Heart left ventricle (tissue), 16 donors: ENCODE measurements at regions not wholly inside any gene's neighbourhood (a gene's known extent, or its start where the extent isn't known, plus 50 kb on each side); places are given as distances from the start of the nearest gene placed in this dataset.
"Not testable (repeated sequence)": the region's sequence is repeated elsewhere in the genome, so short reads cannot be mapped to it uniquely, and the experiment has no call there.

ENCODE experiments used
- ATAC-seq, 4 donors: fragments of 200-7000 bp; cut with Tn5 transposase; one replicate each; pipeline ENCODE4 v1.9.1; 2020 to 2022; ENCODE audit warnings: moderate library complexity in 4 of 4, mild to moderate bottlenecking in 3 of 4, moderate number of reproducible peaks in 1 of 4
- DNase-seq, 5 donors: peaks; one replicate each; pipeline ENCODE4 v3.0.0-alpha.2; 2020
- H3K27ac ChIP-seq, 12 donors: fragments of 200-600 bp; sonication (generic) in 4 of 12; one replicate each; pipeline versions ENCODE4 v1.5.0 to v1.8.0; 2016 to 2022; ENCODE audit warnings: mild to moderate bottlenecking in 2 of 12
- H3K27me3 ChIP-seq, 9 donors: fragments of 200-600 bp; sonication (generic) in 2 of 9; one replicate each; pipeline versions ENCODE4 v1.5.1 to v1.8.0; 2016 to 2022; ENCODE audit warnings: mild to moderate bottlenecking in 3 of 9
- H3K36me3 ChIP-seq, 9 donors: fragments of 200-600 bp; sonication (generic) in 2 of 9; one replicate each; pipeline versions ENCODE4 v1.5.0 to v1.8.0; 2018 to 2022; ENCODE audit warnings: mild to moderate bottlenecking in 2 of 9
- H3K4me1 ChIP-seq, 12 donors: fragments of 200-600 bp; sonication (generic) in 4 of 12; one replicate each; pipeline versions ENCODE4 v1.5.0 to v1.8.0; 2016 to 2022; ENCODE audit warnings: mild to moderate bottlenecking in 3 of 12
- H3K4me3 ChIP-seq, 12 donors: fragments of 200-600 bp; sonication (generic) in 4 of 12; one replicate each; pipeline versions ENCODE4 v1.5.0 to v1.8.0; 2017 to 2022; ENCODE audit warnings: mild to moderate bottlenecking in 9 of 12, moderate library complexity in 4 of 12
- H3K9me3 ChIP-seq, 12 donors: fragments of 200-600 bp; sonication (generic) in 4 of 12; one replicate each; pipeline versions ENCODE4 v1.5.0 to v1.8.0; 2016 to 2022; ENCODE audit warnings: mild to moderate bottlenecking in 1 of 12
- CTCF ChIP-seq, 12 donors: fragments of 200-600 bp; sonication (generic) in 4 of 12; IDR thresholded peaks; one replicate each; pipeline versions ENCODE4 v1.5.0 to v1.8.0; 2018 to 2022; ENCODE audit warnings: antibody characterized with exemption in 12 of 12, mild to moderate bottlenecking in 5 of 12
- POLR2A ChIP-seq, 2 donors: fragments of 450-650 bp; IDR thresholded peaks; one replicate each; pipeline ENCODE4 v1.6.1; 2017; ENCODE audit warnings: antibody characterized with exemption in 2 of 2, mild to moderate bottlenecking in 2 of 2, moderate library complexity in 2 of 2
- WGBS, 4 donors: extraction: QIAGEN DNeasy Blood & Tissue Kit in 2 of 4; methylation state at CpG; one replicate each; pipeline versions ENCODE4 v1.1.5 to v1.1.7; 2013 to 2018; 5-methylcytosine and 5-hydroxymethylcytosine counted together
- intact Hi-C, 10 donors: fragments of 100-400 bp; cut with DNase I; formaldehyde crosslinking; loops; one replicate each; pipeline versions ENCODE4 v1.11.1 to v1.14.2; 2022
- donor health status: ischemic (EF 13 %, LVEDD 7.1; RV severe dilation, severe dysfunction).
- donor health status: healthy with polysubstance abuse.
- donor health status: DM: no; HTN: yes; CAD: no.
- donor health status: DM: no; HTN: no; CAD: no.
- donor health status: ischemic (EF 25% LVEDD 6.9; RV normal size, moderate dysfunction).
- donor health status: ischemic (EF 25% LVEDD 5.7; RV mildly dilated, moderate dysfunction).
- donor health status: healthy.
- donor health status: DM: yes; HTN: yes; CAD: no.
- donor health status: ischemic (EF 35%, LVEDD 5.7; RV mildly dilated, moderate dysfunction).
- donor health status: nonischemic (EF 11% LVEDD 7.7; RV severe dilation, severe dysfunction).
- donor health status: DM: yes; HTN: yes; CAD: no.
- donor health status: PGD.
- donor health status: ischemic (EF 29% LVEDD 5.4; RV normal size, mild dysfunction).
- donor health status: nonischemic (EF 23%, LVEDD 6.1; RV moderate dilation, normal function).

GRCh38 chr5:13580058-13580457 lies 364.4 kb downstream of the DNAH5 start:
- no peak for TF ChIP-seq POLR2A (IDR thresholded peaks at IDR 0.05)
- no peak for TF ChIP-seq CTCF (IDR thresholded peaks at IDR 0.05)
- Histone ChIP-seq H3K9me3 (no peaks in the 10 kb centered on the region), H3K27me3 (no peaks in the 10 kb centered on the region), H3K4me1 (no peaks in the 10 kb centered on the region), H3K4me3 (no peak overlapping the region), H3K36me3 (no peaks in the 10 kb centered on the region), H3K27ac (no peak overlapping the region)
- WGBS, 4 donors: 75 to 83% (median 79%) methylated on average over 5 of the region's 5 CpGs
- intact Hi-C loops: no loop called here
- DNase-seq (no peak), ATAC-seq (no peak)

DNA sequence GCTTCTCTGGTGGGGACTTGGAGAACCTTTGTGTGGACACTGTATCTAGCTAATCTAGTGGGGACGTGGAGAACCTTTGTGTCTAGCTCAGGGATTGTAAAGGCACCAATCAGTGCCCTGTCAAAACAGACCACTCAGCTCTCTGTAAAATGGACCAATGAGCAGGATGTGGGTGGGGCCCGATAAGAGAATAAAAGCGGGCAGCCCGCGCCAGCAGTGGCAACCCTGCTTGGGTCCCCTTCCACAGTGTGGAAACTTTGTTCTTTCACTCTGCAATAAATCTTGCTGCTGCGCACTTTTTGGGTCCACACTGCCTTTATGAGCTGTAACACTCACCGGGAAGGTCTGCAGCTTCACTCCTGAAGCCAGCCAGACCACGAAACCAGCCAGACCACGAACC lies 365.4 kb downstream of the DNAH5 start:
- H3K27me3 ChIP-seq, H3K9me3 ChIP-seq, ATAC-seq, intact Hi-C loops, H3K36me3 ChIP-seq, H3K27ac ChIP-seq, H3K4me3 ChIP-seq, DNase-seq, H3K4me1 ChIP-seq: not testable (repeated sequence)
- WGBS, 4 donors: 75 to 89% (median 78%) methylated on average over 9 of the region's 9 CpGs

- H3K27ac ChIP-seq, H3K9me3 ChIP-seq, H3K4me3 ChIP-seq, H3K36me3 ChIP-seq, DNase-seq, H3K27me3 ChIP-seq, H3K4me1 ChIP-seq, ATAC-seq, intact Hi-C loops: not testable (repeated sequence)
- WGBS, 4 donors: 67 to 92% (median 83%) methylated on average over 16 to 48 of the region's 48 CpGs
Observed at GRCh38 chr5:13578311-13579039, 366.0 kb downstream of the DNAH5 start.

DNA sequence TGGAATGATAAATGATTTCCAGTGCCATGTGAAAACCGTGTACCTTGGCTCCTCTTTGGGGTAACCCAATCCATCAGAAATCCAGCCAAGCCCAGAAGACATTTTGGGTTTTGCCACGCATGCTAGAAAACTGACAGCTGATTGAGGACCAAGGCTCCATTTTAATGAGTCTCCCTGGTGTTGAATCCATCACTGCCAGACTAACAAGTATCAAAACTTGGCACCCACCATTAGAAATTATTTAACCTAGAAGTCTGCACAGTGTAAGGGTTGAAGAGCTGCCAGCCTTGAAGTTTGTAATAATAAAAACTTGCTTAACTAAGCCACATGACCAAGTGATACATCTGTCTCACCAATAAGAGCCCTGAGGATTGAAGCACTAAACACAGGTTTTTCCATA lies 369.9 kb downstream of the DNAH5 start:
- no peak overlapping the region for H3K27ac ChIP-seq
- H3K27me3 ChIP-seq: peaks cover 0 to 4% (median 0%) of the 10 kb centered on the region in 9 donors
- H3K9me3 ChIP-seq: no peaks in the 10 kb centered on the region
- 62 to 71% (median 70%) methylated on average over 2 of the region's 2 CpGs for WGBS, 4 donors
- H3K4me1 ChIP-seq: no peaks in the 10 kb centered on the region
- DNase-seq (no peak), ATAC-seq (no peak)
- TF ChIP-seq CTCF (IDR thresholded peaks at IDR 0.05): no peak
- TF ChIP-seq POLR2A (IDR thresholded peaks at IDR 0.05): no peak
- intact Hi-C loops: no loop called here
- no peaks in the 10 kb centered on the region for H3K36me3 ChIP-seq
- H3K4me3 ChIP-seq: no peak overlapping the region

DNA sequence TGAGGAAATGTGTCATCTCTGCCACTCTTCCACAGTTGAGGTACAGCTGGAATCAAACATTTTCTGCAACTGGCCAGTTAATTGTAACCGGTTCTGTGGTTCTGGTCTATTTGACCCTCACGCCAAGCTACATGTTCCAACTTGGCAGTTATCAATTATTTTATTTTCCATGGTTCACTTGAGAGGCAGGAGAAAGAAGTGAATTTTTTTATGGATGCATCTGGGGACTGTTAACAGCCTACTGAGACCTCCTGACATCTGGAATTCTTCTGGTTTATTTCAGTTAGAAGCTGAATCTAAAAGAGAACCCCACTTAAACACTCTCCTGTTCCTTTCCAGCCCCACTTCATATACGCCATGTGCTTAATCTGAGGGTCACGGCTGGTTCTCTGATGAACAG lies 372.3 kb downstream of the DNAH5 start:
- intact Hi-C loops: no loop called here
- no peak for TF ChIP-seq POLR2A (IDR thresholded peaks at IDR 0.05)
- no peak for TF ChIP-seq CTCF (IDR thresholded peaks at IDR 0.05)
- Histone ChIP-seq H3K4me3 (no peak overlapping the region), H3K36me3 (no peaks in the 10 kb centered on the region), H3K27me3 (peaks cover 0 to 4% (median 0%) of the 10 kb centered on the region in 9 donors), H3K9me3 (no peaks in the 10 kb centered on the region), H3K27ac (no peak overlapping the region), H3K4me1 (no peaks in the 10 kb centered on the region)
- 64 to 68% (median 67%) methylated on average over 4 of the region's 4 CpGs for WGBS, 4 donors
- no peak for DNase-seq
- no peak for ATAC-seq
